WERI-Rb-1 (cell line): ENCODE measurements at regions not wholly inside any gene's neighbourhood (a gene's known extent, or its start where the extent isn't known, plus 50 kb on each side); places are given as distances from the start of the nearest gene placed in this dataset.

Source experiments
- DNase-seq: peaks from one replicate; pipeline ENCODE4 v3.0.0-alpha.2; 2020
- H3K27ac ChIP-seq: fragments of 250-450 bp; sonication (Bioruptor Pico); 2 replicates; pipeline ENCODE4 v1.5.1; 2020; ENCODE audit warnings: mild to moderate bottlenecking, moderate library complexity
- H3K27me3 ChIP-seq: fragments of 250-450 bp; sonication (Bioruptor Pico); 2 replicates; pipeline ENCODE4 v1.5.1; 2021; ENCODE audit warnings: mild to moderate bottlenecking, low read depth, moderate library complexity; ENCODE audit not compliant: insufficient read depth, severe bottlenecking
- H3K36me3 ChIP-seq: fragments of 250-450 bp; sonication (Bioruptor Pico); 2 replicates; pipeline ENCODE4 v1.5.1; 2020; ENCODE audit warnings: mild to moderate bottlenecking, moderate library complexity
- H3K4me3 ChIP-seq: 2 replicates; pipeline ENCODE4 v1.5.1; 2011; ENCODE audit warnings: low read depth, mild to moderate bottlenecking, control low read depth, low read length
- H3K9me3 ChIP-seq: fragments of 250-450 bp; sonication (Bioruptor Pico); 2 replicates; pipeline ENCODE4 v1.5.1; 2021; ENCODE audit warnings: mild to moderate bottlenecking, moderate library complexity; ENCODE audit not compliant: severe bottlenecking
- CTCF ChIP-seq: IDR thresholded peaks from 2 replicates; pipeline ENCODE4 v1.5.1; 2011; ENCODE audit warnings: low read depth, mild to moderate bottlenecking, control low read depth, inconsistent platforms, low read length

DNA sequence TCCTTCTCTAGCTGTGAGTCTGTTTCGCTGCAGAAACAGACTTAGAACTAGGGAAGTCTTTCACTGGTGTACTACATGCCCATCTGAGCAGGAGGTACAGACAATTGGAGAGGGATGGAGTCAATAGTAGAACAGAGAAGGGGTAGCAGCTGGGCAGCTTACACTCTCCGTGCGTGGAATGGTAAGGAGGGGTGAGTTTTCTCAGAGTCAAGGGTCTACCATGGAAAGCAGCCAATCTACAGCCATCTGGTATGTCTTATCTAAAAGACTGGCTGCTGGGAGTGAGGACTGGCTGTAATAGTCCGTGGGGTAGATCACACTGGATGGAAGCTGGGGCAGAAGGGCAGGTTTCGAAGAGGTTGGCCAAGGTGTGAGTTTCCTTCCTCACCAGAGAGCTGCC is 137.3 kb upstream of the TENM4 start:
- TF ChIP-seq CTCF = no peak

GRCh38 chr11:79575701-79576100 is 134.9 kb upstream of the TENM4 start:
- Histone ChIP-seq H3K27me3 (peaks cover 1% of the 10 kb centered on the region), H3K9me3 (no peaks in the 10 kb centered on the region), H3K36me3 (no peaks in the 10 kb centered on the region), H3K4me3 (no peak overlapping the region), H3K27ac (no peak overlapping the region)
- DNase-seq = no peak
- no peak for TF ChIP-seq CTCF

More for the DNA sequence above, 137.3 kb upstream of the TENM4 start:
- Histone ChIP-seq H3K27ac (no peak overlapping the region), H3K36me3 (no peaks in the 10 kb centered on the region), H3K27me3 (peaks cover 8% of the 10 kb centered on the region), H3K9me3 (no peaks in the 10 kb centered on the region), H3K4me3 (no peak overlapping the region)
- DNase-seq = no peak

DNA sequence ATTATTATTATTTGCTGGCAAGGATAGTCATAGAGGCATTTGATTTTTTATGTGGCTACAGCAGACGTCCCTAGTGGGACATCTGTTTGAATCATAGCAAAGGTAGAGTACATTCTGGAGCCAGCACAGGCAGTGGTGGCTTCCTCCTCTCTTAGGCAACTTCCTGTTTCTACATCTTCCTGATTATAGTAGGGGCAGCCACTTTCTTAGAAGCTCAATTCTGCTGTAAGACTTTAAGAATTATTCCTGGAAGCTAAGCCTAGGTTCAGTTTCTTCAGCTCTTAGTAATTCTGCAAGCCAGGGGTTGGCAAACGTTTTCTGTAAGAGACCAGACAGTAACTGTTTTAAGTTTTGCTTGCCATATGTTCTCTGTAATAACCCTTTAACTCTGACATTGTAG is 129.3 kb upstream of the TENM4 start:
- H3K27ac ChIP-seq = no peak overlapping the region
- no peaks in the 10 kb centered on the region for H3K9me3 ChIP-seq
- H3K27me3 ChIP-seq = peaks cover 28% of the 10 kb centered on the region
- TF ChIP-seq CTCF = no peak
- no peaks in the 10 kb centered on the region for H3K36me3 ChIP-seq
- no peak for DNase-seq
- H3K4me3 ChIP-seq = no peak overlapping the region

DNA sequence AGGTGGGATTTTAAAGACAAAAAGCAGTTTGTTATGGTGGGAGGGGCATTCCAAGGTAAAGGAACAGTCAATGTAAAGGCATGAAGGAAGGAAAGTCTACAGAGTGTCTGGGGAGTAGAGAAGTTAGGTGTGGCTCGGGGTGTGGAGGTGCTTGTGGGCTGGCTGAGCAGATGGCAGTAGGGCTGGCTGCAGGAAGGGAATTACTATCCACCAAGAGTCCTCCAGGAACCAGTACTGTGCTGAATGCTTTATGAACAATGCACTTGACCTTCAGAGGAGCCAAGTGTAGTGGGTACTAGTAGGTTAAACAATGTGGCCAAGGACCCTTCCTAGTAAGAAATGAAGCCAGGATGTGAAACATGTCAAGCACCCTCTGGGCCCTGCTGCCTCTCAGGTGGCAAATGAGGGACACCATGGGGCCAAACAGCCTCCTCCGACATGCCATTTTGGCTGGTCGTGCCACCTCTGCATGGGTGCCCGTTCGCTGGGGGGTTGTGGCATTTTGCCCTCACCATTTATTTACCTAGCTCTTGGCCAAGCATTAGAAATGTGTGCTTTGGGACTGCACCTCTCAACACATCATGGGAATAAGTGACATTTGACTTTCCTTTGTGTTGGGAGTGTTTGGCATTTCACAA is 123.6 kb upstream of the TENM4 start:
- Histone ChIP-seq H3K27me3 (peaks cover 35% of the 10 kb centered on the region), H3K4me3 (no peak overlapping the region), H3K27ac (no peak overlapping the region), H3K9me3 (no peaks in the 10 kb centered on the region), H3K36me3 (no peaks in the 10 kb centered on the region)
- no peak for TF ChIP-seq CTCF
- no peak for DNase-seq

DNA sequence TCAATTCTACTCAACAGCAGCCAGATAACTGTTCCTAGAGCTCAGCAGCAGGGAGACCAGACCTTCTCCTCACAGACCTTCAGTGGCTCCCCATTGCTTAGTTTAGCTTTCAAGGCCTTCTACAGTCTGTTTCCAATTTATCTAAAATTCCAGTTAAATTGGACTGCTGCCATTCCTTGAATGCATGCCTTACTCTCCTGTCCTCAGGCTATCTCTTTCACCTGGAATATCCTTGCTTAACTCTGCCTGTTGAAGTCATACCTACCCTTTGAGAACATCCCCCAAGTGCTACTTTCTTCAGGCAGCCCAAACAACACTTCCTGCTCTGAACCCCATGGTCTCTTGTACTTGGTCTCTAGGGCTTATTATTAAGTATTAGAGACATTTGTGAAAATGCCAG is 120.7 kb upstream of the TENM4 start:
- DNase-seq = no peak
- no peak for TF ChIP-seq CTCF
- no peaks in the 10 kb centered on the region for H3K36me3 ChIP-seq
- H3K27ac ChIP-seq = no peak overlapping the region
- peaks cover 14% of the 10 kb centered on the region for H3K27me3 ChIP-seq
- no peak overlapping the region for H3K4me3 ChIP-seq
- no peaks in the 10 kb centered on the region for H3K9me3 ChIP-seq

- no peak for TF ChIP-seq CTCF
- H3K4me3 ChIP-seq = no peak overlapping the region
- no peak overlapping the region for H3K27ac ChIP-seq
- H3K27me3 ChIP-seq = peaks cover 48% of the 10 kb centered on the region
- DNase-seq = no peak
- H3K36me3 ChIP-seq = no peaks in the 10 kb centered on the region
- no peaks in the 10 kb centered on the region for H3K9me3 ChIP-seq
These were observed 110.0 kb upstream of the TENM4 start for GRCh38 chr11:79550809-79551208.
